Posterior cingulate gyrus (tissue), 11 donors: ENCODE measurements at regions not wholly inside any gene's neighbourhood (a gene's known extent, or its start where the extent isn't known, plus 50 kb on each side); places are given as distances from the start of the nearest gene placed in this dataset.
"Not testable (repeated sequence)": the region's sequence is repeated elsewhere in the genome, so short reads cannot be mapped to it uniquely, and the experiment has no call there.

Source experiments
- DNase-seq, 10 donors: peaks; one replicate each; pipeline versions ENCODE4 v3.0.0 to v3.0.0-alpha.2; 2020 to 2021; ENCODE audit warnings: mixed read lengths in 3 of 10
- intact Hi-C: fragments of 100-400 bp; cut with DNase I; formaldehyde crosslinking; loops from one replicate; pipeline ENCODE4 v1.15.1; 2023

- no peak for DNase-seq
- intact Hi-C loops: no loop called here
Measured at GRCh38 chr4:188783606-188784160, 644.4 kb downstream of the TRIML1 start.

GRCh38 chr4:188796600-188796999, 657.4 kb downstream of the TRIML1 start:
- DNase-seq, intact Hi-C loops: not testable (repeated sequence)

GRCh38 chr4:188797011-188797410, 657.8 kb downstream of the TRIML1 start:
- DNase-seq, intact Hi-C loops: not testable (repeated sequence)

DNA sequence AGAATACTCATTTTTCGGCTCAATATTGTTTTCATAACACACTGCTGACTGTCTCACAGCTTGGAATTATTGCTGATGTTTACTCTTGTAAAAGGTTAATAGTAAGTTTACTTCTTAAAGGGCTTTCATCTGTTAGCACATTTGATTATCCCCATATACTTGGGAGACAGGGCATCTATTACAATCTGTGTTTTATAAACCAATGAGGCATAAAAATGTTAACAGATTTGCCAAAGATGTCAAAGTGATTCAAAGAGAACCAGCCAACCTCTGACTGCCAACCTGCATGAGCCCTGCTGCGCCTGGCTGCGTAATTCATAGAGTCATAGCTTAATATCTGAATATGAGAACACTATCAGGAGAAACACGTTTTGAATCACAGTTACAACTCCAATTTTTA, 665.6 kb downstream of the TRIML1 start:
- no peak for DNase-seq
- intact Hi-C loops: no loop called here

DNA sequence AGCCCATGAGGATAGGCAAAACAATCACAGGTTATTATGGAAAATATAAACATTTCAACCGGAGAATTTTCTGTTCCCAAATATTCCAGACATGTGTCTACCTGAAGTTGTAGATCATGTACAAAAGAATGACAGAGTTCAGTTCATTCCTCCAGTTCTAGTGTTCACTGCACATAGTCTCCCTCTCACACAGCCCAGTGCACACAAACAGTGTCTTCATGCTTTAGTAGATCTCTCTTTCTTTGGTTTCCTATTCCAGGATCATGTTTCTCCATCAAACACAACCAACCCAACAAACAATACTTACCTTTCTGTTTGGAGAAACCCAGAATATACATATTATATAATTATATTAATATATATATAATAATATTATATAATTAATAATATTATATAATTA, 671.9 kb downstream of the TRIML1 start:
- intact Hi-C loops: no loop called here
- DNase-seq: no peak

DNA sequence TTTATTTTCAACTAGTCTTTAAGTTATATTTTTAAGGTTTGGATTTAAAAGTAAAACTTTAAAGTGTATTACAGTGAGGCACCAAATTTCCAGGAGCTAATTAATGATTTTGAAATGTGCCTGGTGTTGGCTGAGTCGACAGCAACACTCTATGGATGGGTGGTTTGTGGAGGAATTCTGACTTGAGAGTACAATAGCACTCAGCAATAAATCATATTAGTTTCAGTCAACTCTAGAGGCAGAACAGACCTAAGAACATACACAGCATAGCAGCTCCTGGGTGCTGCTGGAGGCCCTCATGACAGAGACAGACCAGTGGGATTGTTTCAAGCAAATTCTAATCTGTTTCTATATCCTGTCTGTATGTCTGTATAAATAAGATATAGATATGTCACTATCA, 673.4 kb downstream of the TRIML1 start:
- intact Hi-C loops: no loop called here
- no peak for DNase-seq

DNA sequence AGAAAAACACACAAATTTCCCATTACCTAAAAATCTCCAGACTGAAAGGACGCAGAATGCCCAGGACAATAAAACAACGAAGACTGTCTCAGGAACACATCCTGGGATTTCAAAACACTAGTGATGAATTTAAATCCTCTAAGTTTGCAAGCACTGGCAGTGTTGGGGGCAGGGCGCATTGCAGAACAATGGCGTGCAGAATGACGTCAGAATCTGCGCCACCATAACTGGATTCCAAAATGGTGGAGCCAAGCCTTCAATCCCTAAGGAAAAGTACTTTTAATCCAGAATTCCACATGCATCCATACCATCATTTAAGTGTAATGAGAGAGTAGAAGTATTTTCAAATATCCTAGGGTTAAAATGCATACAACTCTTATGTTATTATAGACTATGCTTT, 679.1 kb downstream of the TRIML1 start:
- no peak for DNase-seq
- intact Hi-C loops: no loop called here

GRCh38 chr4:188819233-188819632, 680.0 kb downstream of the TRIML1 start:
- no peak for DNase-seq
- intact Hi-C loops: no loop called here

GRCh38 chr4:188821500-188821899, 682.3 kb downstream of the TRIML1 start:
- DNase-seq: peak in 1 of 10 donors; percentile 42
- intact Hi-C loops: no loop called here

DNA sequence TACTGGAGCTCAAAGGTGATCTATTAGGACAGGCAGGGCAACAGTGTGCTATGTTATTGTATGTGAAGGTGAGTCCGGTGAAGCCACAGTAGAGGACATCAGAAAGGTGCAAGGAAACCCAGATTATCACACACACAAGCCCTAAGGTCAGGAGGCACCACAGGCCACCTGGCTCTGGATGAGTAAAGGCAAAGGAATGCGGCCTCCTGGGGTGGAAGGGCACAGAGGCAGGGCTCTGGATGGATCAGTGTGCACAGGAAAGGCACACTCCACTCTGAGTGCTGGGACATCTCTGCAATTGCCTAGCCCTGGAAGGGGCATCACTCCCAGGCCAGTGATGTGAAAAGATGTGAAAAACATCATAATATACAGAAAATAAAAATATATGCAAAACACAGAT, 683.5 kb downstream of the TRIML1 start:
- intact Hi-C loops: no loop called here
- peak in 1 of 10 donors; percentile 72 for DNase-seq

- DNase-seq: peak in 1 of 10 donors; percentile 49
Measured at GRCh38 chr4:188824553-188824952, 685.3 kb downstream of the TRIML1 start.

DNA sequence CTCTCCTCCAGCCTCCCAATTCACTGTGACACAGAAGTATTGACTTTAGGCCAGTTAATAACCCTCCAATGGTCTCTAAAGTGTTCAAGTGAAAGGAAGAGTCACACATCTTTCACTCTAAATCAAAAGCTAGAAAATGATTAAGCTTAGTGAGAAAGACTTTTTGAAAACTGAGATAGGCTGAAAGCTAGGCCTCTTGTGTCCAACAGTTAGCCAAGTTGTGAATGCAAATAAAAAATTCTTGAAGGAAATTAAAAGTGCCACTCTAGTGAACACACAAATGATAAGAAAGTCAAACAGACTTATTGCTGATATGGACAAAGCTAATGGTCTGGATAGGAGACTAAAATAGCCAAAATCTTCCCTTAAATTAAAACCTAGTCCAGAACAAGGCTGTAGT, 687.2 kb downstream of the TRIML1 start:
- intact Hi-C loops: no loop called here
- DNase-seq: no peak

More at GRCh38 chr4:188824553-188824952, 685.3 kb downstream of the TRIML1 start:
- intact Hi-C loops: no loop called here

- no peak for DNase-seq
- intact Hi-C loops: no loop called here
Measured at GRCh38 chr4:188839704-188840103, 700.5 kb downstream of the TRIML1 start.

GRCh38 chr4:188841523-188841922, 702.3 kb downstream of the TRIML1 start:
- intact Hi-C loops: no loop called here
- peak in 1 of 10 donors; percentile 24 for DNase-seq

DNA sequence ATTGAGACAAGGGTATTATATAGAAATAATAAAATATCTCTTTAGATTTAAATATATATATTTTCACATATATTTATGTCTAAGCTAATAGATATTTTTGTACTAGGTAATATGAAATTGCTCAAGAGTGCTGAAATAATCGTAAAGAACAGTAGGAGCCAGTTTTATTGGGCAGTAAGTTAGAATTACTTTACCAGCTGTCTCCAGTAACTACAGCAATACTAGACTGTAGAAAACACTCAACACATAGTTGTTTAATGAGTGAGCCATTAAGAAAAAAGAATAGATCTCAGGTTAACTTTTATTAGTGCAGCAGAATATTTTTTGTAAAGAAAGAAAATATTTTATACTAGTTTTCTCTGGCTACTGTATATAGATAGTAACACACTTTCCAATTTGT, 715.2 kb downstream of the TRIML1 start:
- no peak for DNase-seq
- intact Hi-C loops: no loop called here

DNA sequence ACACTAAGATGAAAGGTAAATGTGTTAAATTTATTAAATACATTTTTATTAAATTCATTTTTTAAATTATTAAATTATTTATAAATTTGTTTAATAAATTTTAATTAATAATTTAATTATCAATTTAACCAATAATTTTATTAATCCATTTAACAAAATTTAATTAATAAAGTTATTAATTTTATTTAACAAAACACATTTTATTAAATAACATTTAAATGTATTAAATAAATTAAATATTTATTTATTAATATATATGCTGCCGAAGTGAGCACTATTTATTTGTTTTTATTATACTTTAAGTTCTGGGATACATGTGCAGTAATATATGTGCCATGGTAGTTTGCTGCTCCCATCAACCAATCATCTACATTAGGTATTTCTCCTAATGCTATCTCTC, 719.5 kb downstream of the TRIML1 start:
- intact Hi-C loops: no loop called here
- no peak for DNase-seq

GRCh38 chr4:188864741-188865140, 725.5 kb downstream of the TRIML1 start:
- DNase-seq: no peak
- intact Hi-C loops: no loop called here

DNA sequence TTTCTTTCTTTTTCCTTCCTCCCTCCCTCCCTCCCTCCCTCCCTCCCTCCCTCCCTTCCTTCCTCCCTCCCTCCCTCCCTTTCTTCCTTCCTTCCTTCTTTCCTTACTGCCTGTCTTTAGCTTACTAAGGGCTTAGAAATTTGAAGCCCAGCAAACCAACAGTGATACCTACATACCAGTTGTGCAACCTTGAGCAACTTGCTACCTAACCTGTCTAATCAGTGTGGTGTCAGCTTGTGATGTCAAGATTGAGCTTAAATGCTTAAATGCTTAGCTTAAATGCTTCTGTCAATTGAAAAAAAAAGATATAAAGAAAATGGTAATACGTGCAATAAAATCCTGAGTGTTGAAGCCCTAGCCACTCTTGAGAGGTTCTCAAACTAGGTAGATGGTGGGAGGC, 728.6 kb downstream of the TRIML1 start:
- intact Hi-C loops: no loop called here
- DNase-seq: no peak

DNA sequence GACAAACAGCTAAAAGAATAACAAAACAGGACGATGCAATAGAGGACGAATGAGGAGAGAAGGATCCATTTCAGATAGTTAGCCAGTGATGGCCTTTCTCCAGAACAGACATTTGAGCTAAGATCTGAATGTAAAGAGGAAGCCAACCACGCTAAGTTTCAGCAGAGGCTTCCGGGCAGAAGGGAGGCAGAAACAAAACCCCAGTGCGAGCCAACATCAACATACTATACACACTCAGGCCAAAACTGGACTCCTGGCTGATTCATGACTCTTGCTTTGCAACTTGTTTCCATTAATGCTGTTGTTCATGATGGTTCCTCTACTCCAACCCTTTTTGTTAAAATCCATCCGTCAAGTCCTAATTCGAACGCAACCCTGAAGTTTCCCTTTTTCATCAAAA, 730.3 kb downstream of the TRIML1 start:
- intact Hi-C loops: no loop called here
- no peak for DNase-seq

GRCh38 chr4:188872809-188873208, 733.6 kb downstream of the TRIML1 start:
- DNase-seq: peak in 1 of 10 donors; percentile 79
- intact Hi-C loops: no loop called here

- intact Hi-C loops: no loop called here
- DNase-seq: no peak
Measured at GRCh38 chr4:188876881-188877280, 737.6 kb downstream of the TRIML1 start.

DNA sequence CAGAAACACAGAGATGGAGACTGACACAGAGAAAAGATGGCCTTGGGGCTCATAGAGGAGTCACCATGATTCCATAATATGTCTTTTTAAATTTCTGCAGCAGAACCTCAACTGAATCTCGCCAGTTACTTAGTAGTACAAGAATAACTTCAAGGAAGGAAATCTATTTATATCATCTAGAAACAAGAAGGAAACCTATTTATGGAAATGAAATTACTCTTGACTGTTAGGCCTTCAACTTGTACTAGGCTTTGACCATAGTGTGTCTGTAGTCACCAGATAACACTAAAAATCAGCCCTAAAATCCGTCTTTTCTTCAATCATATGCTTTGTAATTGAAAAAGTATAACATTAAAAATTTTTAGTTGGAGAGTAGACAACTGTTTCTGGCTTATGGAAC, 740.4 kb downstream of the TRIML1 start:
- intact Hi-C loops: no loop called here
- no peak for DNase-seq

- no peak for DNase-seq
- intact Hi-C loops: no loop called here
Measured at GRCh38 chr4:188887905-188888304, 748.7 kb downstream of the TRIML1 start.
